Endodermal cell (in vitro differentiated cells): ENCODE measurements at regions not wholly inside any gene's neighbourhood (a gene's known extent, or its start where the extent isn't known, plus 50 kb on each side); places are given as distances from the start of the nearest gene placed in this dataset.

ENCODE experiments used
- DNase-seq: peaks from one replicate; pipeline ENCODE4 v3.0.0-alpha.2; 2017
- H3K27ac ChIP-seq: 2 replicates; pipeline ENCODE4 v1.5.1; 2013; ENCODE audit warnings: mild to moderate bottlenecking, low read depth, low read length, moderate library complexity
- H3K27me3 ChIP-seq: 2 replicates; pipeline ENCODE4 v1.6.1; 2013; ENCODE audit warnings: mild to moderate bottlenecking, low read length, moderate library complexity; ENCODE audit not compliant: insufficient read depth, control insufficient read depth, poor library complexity, severe bottlenecking
- H3K36me3 ChIP-seq: 2 replicates; pipeline ENCODE4 v1.7.0; 2013; ENCODE audit warnings: mild to moderate bottlenecking, low read length, moderate library complexity; ENCODE audit not compliant: control insufficient read depth, insufficient read depth
- H3K4me1 ChIP-seq: one replicate; pipeline ENCODE4 v1.7.0; 2013; ENCODE audit warnings: low read length; ENCODE audit not compliant: control insufficient read depth, insufficient read depth
- H3K4me3 ChIP-seq: 2 replicates; pipeline ENCODE4 v1.5.1; 2013; ENCODE audit warnings: mild to moderate bottlenecking, low read length, moderate library complexity
- H3K9ac ChIP-seq: 2 replicates; pipeline ENCODE4 v1.6.1; 2013; ENCODE audit warnings: mild to moderate bottlenecking, low read length, moderate library complexity; ENCODE audit not compliant: poor library complexity, severe bottlenecking; ENCODE audit errors: extremely low read depth
- H3K9me3 ChIP-seq: 2 replicates; pipeline ENCODE4 v1.6.1; 2013; ENCODE audit warnings: mild to moderate bottlenecking, low read length, moderate library complexity; ENCODE audit not compliant: control insufficient read depth
- H3K27ac Mint-ChIP-seq: 2 replicates; pipeline ENCODE4 v1.8.0; 2020; ENCODE audit warnings: mixed read lengths
- H3K27me3 Mint-ChIP-seq: 2 replicates; pipeline ENCODE4 v1.8.0; 2021; ENCODE audit warnings: mild to moderate bottlenecking, mixed read lengths; ENCODE audit not compliant: insufficient read depth
- H3K36me3 Mint-ChIP-seq: 2 replicates; pipeline ENCODE4 v1.8.0; 2020; ENCODE audit warnings: low read depth, mixed read lengths
- H3K4me1 Mint-ChIP-seq: 2 replicates; pipeline ENCODE4 v1.8.0; 2020; ENCODE audit warnings: mixed read lengths
- H3K4me3 Mint-ChIP-seq: 2 replicates; pipeline ENCODE4 v1.8.0; 2020; ENCODE audit warnings: mild to moderate bottlenecking, moderate library complexity, mixed read lengths
- H3K9me3 Mint-ChIP-seq: 2 replicates; pipeline ENCODE4 v1.8.0; 2020; ENCODE audit warnings: mild to moderate bottlenecking, mixed read lengths
- CTCF ChIP-seq: fragments of 200-600 bp; sonication (generic); conservative IDR thresholded peaks from 2 replicates; pipeline ENCODE4 v1.5.0; 2021; ENCODE audit warnings: antibody characterized with exemption, mild to moderate bottlenecking
- WGBS, 2 experiments: methylation state at CpG; one replicate each; pipeline versions ENCODE4 v1.1.5 to v1.1.7; 2013; ENCODE audit warnings: missing lambda C conversion rate in 2 of 2, mixed read lengths in 1 of 2; ENCODE audit not compliant: insufficient coverage in 1 of 2, insufficient read length in 1 of 2; 5-methylcytosine and 5-hydroxymethylcytosine counted together

GRCh38 chr21:16145052-16145451 is 415.3 kb downstream of the USP25 start:
- H3K27ac Mint-ChIP-seq, result no peak overlapping the region
- Histone ChIP-seq H3K9me3 (no peaks in the 10 kb centered on the region), H3K4me3 (no peak overlapping the region), H3K4me1 (peaks cover 2% of the 10 kb centered on the region), H3K27me3 (peaks cover 11% of the 10 kb centered on the region), H3K36me3 (no peaks in the 10 kb centered on the region), H3K27ac (no peak overlapping the region), H3K9ac (no peak overlapping the region)
- peaks cover 1% of the 10 kb centered on the region for H3K36me3 Mint-ChIP-seq
- peaks cover 11% of the 10 kb centered on the region for H3K27me3 Mint-ChIP-seq
- peaks cover 5% of the 10 kb centered on the region for H3K4me1 Mint-ChIP-seq
- WGBS, 2 experiments, result 92 to 96% methylated on average over 2 to 3 of the region's 3 CpGs
- no peak for TF ChIP-seq CTCF
- peaks cover 2% of the 10 kb centered on the region for H3K9me3 Mint-ChIP-seq
- no peak for DNase-seq
- H3K4me3 Mint-ChIP-seq, result no peak overlapping the region

GRCh38 chr21:16145479-16145878 is 415.7 kb downstream of the USP25 start:
- H3K4me1 Mint-ChIP-seq, result peaks cover 5% of the 10 kb centered on the region
- WGBS, 2 experiments, result 93 to 96% methylated on average over 5 to 7 of the region's 7 CpGs
- H3K27ac Mint-ChIP-seq, result no peak overlapping the region
- Histone ChIP-seq H3K36me3 (no peaks in the 10 kb centered on the region), H3K9me3 (no peaks in the 10 kb centered on the region), H3K27me3 (peaks cover 11% of the 10 kb centered on the region), H3K9ac (no peak overlapping the region), H3K4me3 (no peak overlapping the region), H3K4me1 (peaks cover 2% of the 10 kb centered on the region), H3K27ac (no peak overlapping the region)
- H3K9me3 Mint-ChIP-seq, result peaks cover 3% of the 10 kb centered on the region
- no peak for TF ChIP-seq CTCF
- DNase-seq, result no peak
- H3K4me3 Mint-ChIP-seq, result no peak overlapping the region
- H3K27me3 Mint-ChIP-seq, result peaks cover 11% of the 10 kb centered on the region
- H3K36me3 Mint-ChIP-seq, result peaks cover 1% of the 10 kb centered on the region

GRCh38 chr21:16154321-16154720 is 424.5 kb downstream of the USP25 start:
- no peak overlapping the region for H3K9ac ChIP-seq
- H3K27me3 ChIP-seq, result no peaks in the 10 kb centered on the region
- WGBS, 2 experiments, result 89 to 100% methylated on average over 2 to 4 of the region's 4 CpGs
- Mint-ChIP-seq H3K4me3 (no peak overlapping the region), H3K27me3 (no peaks in the 10 kb centered on the region), H3K27ac (no peak overlapping the region), H3K36me3 (peaks cover 1% of the 10 kb centered on the region), H3K9me3 (peaks cover 3% of the 10 kb centered on the region), H3K4me1 (peaks cover 10% of the 10 kb centered on the region)
- H3K27ac ChIP-seq, result no peak overlapping the region
- no peaks in the 10 kb centered on the region for H3K9me3 ChIP-seq
- no peak for TF ChIP-seq CTCF
- no peak overlapping the region for H3K4me3 ChIP-seq
- H3K4me1 ChIP-seq, result no peaks in the 10 kb centered on the region
- DNase-seq, result no peak
- no peaks in the 10 kb centered on the region for H3K36me3 ChIP-seq
